Progenitor cell of endocrine pancreas (in vitro differentiated cells): ENCODE measurements at regions not wholly inside any gene's neighbourhood (a gene's known extent, or its start where the extent isn't known, plus 50 kb on each side); places are given as distances from the start of the nearest gene placed in this dataset.

ENCODE experiments used
- DNase-seq: peaks from one replicate; pipeline ENCODE4 v3.0.0; 2021; ENCODE audit warnings: low spot score; ENCODE audit not compliant: unreplicated experiment
- H3K27ac Mint-ChIP-seq: 2 replicates; pipeline ENCODE4 v1.8.0; 2021; ENCODE audit warnings: mild to moderate bottlenecking, moderate library complexity, mixed read lengths
- H3K27me3 Mint-ChIP-seq: 2 replicates; pipeline ENCODE4 v1.8.0; 2021; ENCODE audit warnings: mixed read lengths
- H3K36me3 Mint-ChIP-seq: 2 replicates; pipeline ENCODE4 v1.8.0; 2022; ENCODE audit warnings: mixed read lengths; ENCODE audit not compliant: insufficient read depth
- H3K4me1 Mint-ChIP-seq: 2 replicates; pipeline ENCODE4 v1.8.0; 2021; ENCODE audit warnings: low read depth, mixed read lengths
- H3K4me3 Mint-ChIP-seq: 2 replicates; pipeline ENCODE4 v1.8.0; 2021; ENCODE audit warnings: low read depth, mild to moderate bottlenecking, moderate library complexity, mixed read lengths
- H3K9me3 Mint-ChIP-seq: 2 replicates; pipeline ENCODE4 v1.8.0; 2021; ENCODE audit warnings: low read depth, mixed read lengths
- CTCF ChIP-seq: fragments of 200-600 bp; sonication (generic); IDR thresholded peaks from one replicate; pipeline ENCODE4 v1.5.0; 2021; ENCODE audit warnings: antibody characterized with exemption, mild to moderate bottlenecking; ENCODE audit not compliant: unreplicated experiment

- H3K36me3 Mint-ChIP-seq = no peaks in the 10 kb centered on the region
- TF ChIP-seq CTCF = no peak
- no peaks in the 10 kb centered on the region for H3K9me3 Mint-ChIP-seq
- DNase-seq = no peak
- H3K27ac Mint-ChIP-seq = no peak overlapping the region
- H3K4me1 Mint-ChIP-seq = peaks cover 2% of the 10 kb centered on the region
- no peaks in the 10 kb centered on the region for H3K27me3 Mint-ChIP-seq
- no peak overlapping the region for H3K4me3 Mint-ChIP-seq
Measured at GRCh38 chr1:182278144-182279054, 113.2 kb downstream of the GLUL start.

GRCh38 chr1:182275271-182275670, 116.3 kb downstream of the GLUL start:
- no peak for DNase-seq
- Mint-ChIP-seq H3K9me3 (no peaks in the 10 kb centered on the region), H3K27me3 (peaks cover 2% of the 10 kb centered on the region), H3K36me3 (no peaks in the 10 kb centered on the region), H3K4me1 (peaks cover 3% of the 10 kb centered on the region), H3K4me3 (no peak overlapping the region), H3K27ac (no peak overlapping the region)
- TF ChIP-seq CTCF = no peak

GRCh38 chr1:182274618-182275017, 117.0 kb downstream of the GLUL start:
- Mint-ChIP-seq H3K36me3 (no peaks in the 10 kb centered on the region), H3K4me3 (no peak overlapping the region), H3K27me3 (peaks cover 2% of the 10 kb centered on the region), H3K9me3 (no peaks in the 10 kb centered on the region), H3K4me1 (peaks cover 3% of the 10 kb centered on the region), H3K27ac (no peak overlapping the region)
- no peak for DNase-seq
- no peak for TF ChIP-seq CTCF

GRCh38 chr1:182270731-182271130, 120.9 kb downstream of the GLUL start:
- DNase-seq = no peak
- Mint-ChIP-seq H3K4me1 (peaks cover 6% of the 10 kb centered on the region), H3K36me3 (no peaks in the 10 kb centered on the region), H3K4me3 (no peak overlapping the region), H3K27me3 (peaks cover 2% of the 10 kb centered on the region), H3K9me3 (no peaks in the 10 kb centered on the region), H3K27ac (no peak overlapping the region)
- no peak for TF ChIP-seq CTCF

- TF ChIP-seq CTCF = peak; percentile 30
Measured at GRCh38 chr1:182269097-182269496, 122.5 kb downstream of the GLUL start.

More at GRCh38 chr1:182269097-182269496, 122.5 kb downstream of the GLUL start:
- H3K4me1 Mint-ChIP-seq = peaks cover 6% of the 10 kb centered on the region
- H3K9me3 Mint-ChIP-seq = no peaks in the 10 kb centered on the region
- no peak overlapping the region for H3K4me3 Mint-ChIP-seq
- H3K27ac Mint-ChIP-seq = no peak overlapping the region
- no peaks in the 10 kb centered on the region for H3K36me3 Mint-ChIP-seq
- DNase-seq = no peak
- H3K27me3 Mint-ChIP-seq = peaks cover 2% of the 10 kb centered on the region
